Adrenal gland (tissue), 5 donors: ENCODE measurements at regions not wholly inside any gene's neighbourhood (a gene's known extent, or its start where the extent isn't known, plus 50 kb on each side); places are given as distances from the start of the nearest gene placed in this dataset.

Source experiments
- CTCF ChIP-seq, 6 experiments: fragments of 450-650 bp in 4 of 6; fragments of 200-600 bp in 2 of 6; sonication (generic) in 1 of 6; IDR thresholded peaks; 1 replicate in 5 of 6; 2 replicates in 1 of 6; pipeline versions ENCODE4 v1.5.1 to v1.8.0; 2016 to 2021; ENCODE audit warnings: antibody characterized with exemption in 6 of 6, mild to moderate bottlenecking in 2 of 6, moderate library complexity in 1 of 6
- POLR2A ChIP-seq, 2 donors: fragments of 450-650 bp; IDR thresholded peaks; one replicate each; pipeline ENCODE4 v1.6.1; 2017; ENCODE audit warnings: antibody characterized with exemption in 2 of 2, mild to moderate bottlenecking in 2 of 2, moderate library complexity in 1 of 2
- donor health status: DM: no; HTN: no; CAD: no.

GRCh38 chr10:4637657-4638056 lies 188.3 kb upstream of the AKR1E2 start:
- TF ChIP-seq CTCF (IDR thresholded peaks at IDR 0.05): no peak
- TF ChIP-seq POLR2A (IDR thresholded peaks at IDR 0.05): no peak
